Ascending aorta (tissue), 2 donors: ENCODE measurements at regions not wholly inside any gene's neighbourhood (a gene's known extent, or its start where the extent isn't known, plus 50 kb on each side); places are given as distances from the start of the nearest gene placed in this dataset.
A peak's percentile ranks its signal among the peaks of the same experiment; 100 is the strongest.
"Not testable (repeated sequence)": the region's sequence is repeated elsewhere in the genome, so short reads cannot be mapped to it uniquely, and the experiment has no call there.

Source experiments
- DNase-seq, 2 donors: peaks; one replicate each; pipeline ENCODE4 v3.0.0-alpha.2; 2019; ENCODE audit warnings: low spot score in 2 of 2
- H3K27ac ChIP-seq, 2 donors: fragments of 200-600 bp; sonication (generic); one replicate each; pipeline ENCODE4 v1.5.1; 2016 to 2017; ENCODE audit warnings: mild to moderate bottlenecking in 1 of 2
- H3K27me3 ChIP-seq: fragments of 200-600 bp; sonication (generic); one replicate; pipeline ENCODE4 v1.5.1; 2017
- H3K36me3 ChIP-seq, 2 donors: fragments of 200-600 bp; sonication (generic); one replicate each; pipeline ENCODE4 v1.5.1; 2016
- H3K4me1 ChIP-seq, 2 donors: fragments of 200-600 bp; sonication (generic); one replicate each; pipeline ENCODE4 v1.5.1; 2016 to 2017; ENCODE audit warnings: mild to moderate bottlenecking in 1 of 2
- H3K4me3 ChIP-seq, 2 donors: fragments of 200-600 bp; sonication (generic); one replicate each; pipeline ENCODE4 v1.5.1; 2016 to 2017; ENCODE audit warnings: mild to moderate bottlenecking in 1 of 2
- H3K9me3 ChIP-seq, 2 donors: fragments of 200-600 bp; sonication (generic); one replicate each; pipeline ENCODE4 v1.5.1; 2016
- intact Hi-C: fragments of 100-400 bp; cut with DNase I; formaldehyde crosslinking; loops from one replicate; pipeline ENCODE4 v1.15.1; 2023
- TF ChIP-seq, protein P1 (sequence below), 3 experiments: fragments of 200-600 bp in 2 of 3; fragments of 450-650 bp in 1 of 3; sonication (generic) in 2 of 3; IDR thresholded peaks; one replicate each; pipeline ENCODE4 v1.5.1; 2016 to 2019; ENCODE audit warnings: antibody characterized with exemption in 3 of 3, mild to moderate bottlenecking in 1 of 3, moderate library complexity in 1 of 3

DNA sequence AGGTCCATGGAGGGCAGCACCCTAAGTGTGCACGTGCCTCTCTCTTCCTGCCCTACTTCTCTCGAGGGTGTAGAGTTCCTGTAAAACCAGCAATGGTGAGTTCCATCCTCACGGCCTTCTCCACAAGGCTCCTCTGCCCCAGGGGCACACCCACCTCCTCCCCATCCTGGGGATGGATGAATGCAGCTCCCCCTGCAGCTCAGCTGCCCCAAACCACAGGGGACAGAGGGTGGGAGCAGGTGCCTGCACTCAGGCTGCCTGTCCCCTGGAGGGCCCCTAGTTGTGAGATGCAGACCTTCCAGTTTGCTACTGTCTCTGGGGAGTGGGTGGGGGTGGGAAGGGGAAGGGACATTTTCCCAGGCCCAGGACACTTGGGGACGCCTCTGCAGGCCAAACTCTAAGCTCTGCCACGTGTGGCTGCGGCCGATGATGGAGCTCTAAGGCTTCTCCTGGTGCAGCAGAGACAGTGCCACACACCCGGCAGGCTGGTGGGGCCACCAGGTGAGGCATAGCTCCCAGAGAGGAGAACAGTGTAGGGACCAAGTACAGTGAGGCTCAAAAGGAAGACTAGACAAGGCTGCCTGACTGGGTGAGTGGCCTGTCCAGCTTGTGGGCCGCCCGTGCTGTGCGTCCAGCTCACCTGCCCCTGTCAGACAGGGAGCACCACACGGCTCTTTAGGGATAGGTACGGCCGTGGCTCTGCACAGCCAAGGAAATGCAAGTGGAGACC is 540.9 kb downstream of the TBC1D22A start:
- intact Hi-C loops: no loop called here
- no peaks in the 10 kb centered on the region for H3K9me3 ChIP-seq
- H3K4me3 ChIP-seq: no peak overlapping the region
- no peaks in the 10 kb centered on the region for H3K4me1 ChIP-seq
- no peaks in the 10 kb centered on the region for H3K27me3 ChIP-seq
- TF ChIP-seq, protein P1, sequence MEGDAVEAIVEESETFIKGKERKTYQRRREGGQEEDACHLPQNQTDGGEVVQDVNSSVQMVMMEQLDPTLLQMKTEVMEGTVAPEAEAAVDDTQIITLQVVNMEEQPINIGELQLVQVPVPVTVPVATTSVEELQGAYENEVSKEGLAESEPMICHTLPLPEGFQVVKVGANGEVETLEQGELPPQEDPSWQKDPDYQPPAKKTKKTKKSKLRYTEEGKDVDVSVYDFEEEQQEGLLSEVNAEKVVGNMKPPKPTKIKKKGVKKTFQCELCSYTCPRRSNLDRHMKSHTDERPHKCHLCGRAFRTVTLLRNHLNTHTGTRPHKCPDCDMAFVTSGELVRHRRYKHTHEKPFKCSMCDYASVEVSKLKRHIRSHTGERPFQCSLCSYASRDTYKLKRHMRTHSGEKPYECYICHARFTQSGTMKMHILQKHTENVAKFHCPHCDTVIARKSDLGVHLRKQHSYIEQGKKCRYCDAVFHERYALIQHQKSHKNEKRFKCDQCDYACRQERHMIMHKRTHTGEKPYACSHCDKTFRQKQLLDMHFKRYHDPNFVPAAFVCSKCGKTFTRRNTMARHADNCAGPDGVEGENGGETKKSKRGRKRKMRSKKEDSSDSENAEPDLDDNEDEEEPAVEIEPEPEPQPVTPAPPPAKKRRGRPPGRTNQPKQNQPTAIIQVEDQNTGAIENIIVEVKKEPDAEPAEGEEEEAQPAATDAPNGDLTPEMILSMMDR (IDR thresholded peaks at IDR 0.05): no peak
- no peak overlapping the region for H3K27ac ChIP-seq
- H3K36me3 ChIP-seq: no peaks in the 10 kb centered on the region
- no peak for DNase-seq

DNA sequence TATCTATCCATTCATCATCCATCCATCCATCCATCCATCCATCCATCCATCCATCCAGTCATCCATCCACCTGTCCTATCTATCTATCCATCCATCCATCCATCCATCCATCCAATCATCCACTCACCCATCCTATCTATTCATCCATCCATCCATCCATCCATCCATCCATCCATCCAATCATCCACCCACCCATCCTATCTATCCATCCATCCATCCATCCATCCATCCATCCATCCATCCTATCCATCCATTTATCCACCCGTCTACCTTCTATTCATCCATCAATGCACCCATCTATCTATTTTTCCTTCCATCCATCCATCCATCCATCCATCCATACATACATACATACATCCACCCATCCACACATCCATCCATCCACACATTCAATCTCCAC is 540.1 kb downstream of the TBC1D22A start:
- H3K36me3 ChIP-seq, H3K27ac ChIP-seq, H3K9me3 ChIP-seq, intact Hi-C loops, H3K4me1 ChIP-seq, DNase-seq, H3K27me3 ChIP-seq, H3K4me3 ChIP-seq: not testable (repeated sequence)

DNA sequence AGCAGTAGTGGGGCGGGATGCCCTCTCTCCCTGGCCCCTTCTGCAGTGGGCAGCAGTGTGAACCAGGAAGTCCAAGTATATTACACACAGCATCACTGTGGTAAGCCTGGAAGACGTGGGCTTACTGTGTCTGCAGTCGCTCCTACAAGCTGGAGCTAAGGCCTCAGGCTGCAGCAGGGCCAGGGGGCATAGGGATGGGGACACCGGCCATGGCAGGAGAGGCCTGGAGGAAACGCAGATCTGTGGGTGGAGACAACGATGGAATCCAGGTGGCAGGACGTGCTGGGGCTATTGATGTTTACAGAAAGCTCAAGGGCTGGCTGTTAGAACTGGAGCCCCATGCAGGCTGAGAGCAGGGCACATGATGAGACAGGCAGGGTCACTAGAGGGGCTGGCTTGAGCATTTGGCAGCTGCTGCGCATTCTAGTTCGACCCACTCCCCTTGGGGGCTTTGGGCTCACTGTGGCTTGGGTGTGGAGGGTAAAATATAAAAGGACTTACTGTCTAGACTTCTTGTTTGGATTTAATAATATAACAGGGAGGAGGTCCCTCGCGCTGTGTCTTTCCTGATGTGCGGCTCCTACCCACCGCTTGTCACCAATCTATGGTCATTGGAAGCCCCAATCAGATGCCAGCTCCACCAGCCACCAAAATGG is 539.5 kb downstream of the TBC1D22A start:
- H3K27ac ChIP-seq: no peak overlapping the region
- no peak overlapping the region for H3K4me3 ChIP-seq
- H3K36me3 ChIP-seq: no peaks in the 10 kb centered on the region
- no peaks in the 10 kb centered on the region for H3K9me3 ChIP-seq
- no peaks in the 10 kb centered on the region for H3K4me1 ChIP-seq
- no peaks in the 10 kb centered on the region for H3K27me3 ChIP-seq
- intact Hi-C loops: no loop called here
- TF ChIP-seq, protein P1 (IDR thresholded peaks at IDR 0.05): no peak
- peak in 1 of 2 donors; percentile 54 for DNase-seq

DNA sequence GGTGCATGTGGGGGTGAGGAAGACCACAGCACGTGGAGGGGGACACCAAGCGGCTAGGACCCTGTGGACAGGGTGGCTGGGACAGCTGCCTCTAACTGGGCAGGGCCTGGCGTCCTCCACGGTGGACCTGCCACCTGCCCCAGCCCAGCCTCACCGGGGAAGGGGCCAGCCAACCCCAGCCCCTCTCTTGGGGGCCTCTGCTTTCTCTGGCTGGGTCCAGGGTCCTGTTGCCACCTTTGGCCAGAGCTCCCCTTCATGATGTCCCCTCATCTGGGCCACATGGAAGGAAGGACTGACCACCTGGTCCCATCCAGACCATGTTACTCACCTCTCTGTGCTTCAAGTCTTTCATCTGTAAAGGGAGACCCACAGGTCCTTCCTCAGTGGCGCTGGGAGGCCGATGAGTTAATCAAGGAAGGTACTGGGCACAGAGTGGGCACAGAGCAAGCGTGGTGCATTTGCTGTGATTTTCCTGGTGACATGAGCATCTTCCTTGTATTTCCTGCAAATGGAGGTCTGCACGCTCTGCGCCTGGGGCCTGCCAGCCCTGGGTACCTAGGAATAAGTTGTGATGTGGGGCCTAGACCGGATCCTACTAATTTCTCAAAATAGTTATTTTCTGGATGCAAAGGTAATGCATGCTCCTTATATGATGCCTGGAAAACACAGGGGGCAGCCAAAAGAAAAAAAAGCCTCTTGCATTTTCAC is 538.4 kb downstream of the TBC1D22A start:
- Histone ChIP-seq H3K9me3 (no peaks in the 10 kb centered on the region), H3K27me3 (no peaks in the 10 kb centered on the region), H3K4me1 (no peaks in the 10 kb centered on the region), H3K36me3 (no peaks in the 10 kb centered on the region), H3K4me3 (no peak overlapping the region), H3K27ac (no peak overlapping the region)
- TF ChIP-seq, protein P1 (IDR thresholded peaks at IDR 0.05): no peak
- peak in 1 of 2 donors; percentile 7 for DNase-seq
- intact Hi-C loops: no loop called here

DNA sequence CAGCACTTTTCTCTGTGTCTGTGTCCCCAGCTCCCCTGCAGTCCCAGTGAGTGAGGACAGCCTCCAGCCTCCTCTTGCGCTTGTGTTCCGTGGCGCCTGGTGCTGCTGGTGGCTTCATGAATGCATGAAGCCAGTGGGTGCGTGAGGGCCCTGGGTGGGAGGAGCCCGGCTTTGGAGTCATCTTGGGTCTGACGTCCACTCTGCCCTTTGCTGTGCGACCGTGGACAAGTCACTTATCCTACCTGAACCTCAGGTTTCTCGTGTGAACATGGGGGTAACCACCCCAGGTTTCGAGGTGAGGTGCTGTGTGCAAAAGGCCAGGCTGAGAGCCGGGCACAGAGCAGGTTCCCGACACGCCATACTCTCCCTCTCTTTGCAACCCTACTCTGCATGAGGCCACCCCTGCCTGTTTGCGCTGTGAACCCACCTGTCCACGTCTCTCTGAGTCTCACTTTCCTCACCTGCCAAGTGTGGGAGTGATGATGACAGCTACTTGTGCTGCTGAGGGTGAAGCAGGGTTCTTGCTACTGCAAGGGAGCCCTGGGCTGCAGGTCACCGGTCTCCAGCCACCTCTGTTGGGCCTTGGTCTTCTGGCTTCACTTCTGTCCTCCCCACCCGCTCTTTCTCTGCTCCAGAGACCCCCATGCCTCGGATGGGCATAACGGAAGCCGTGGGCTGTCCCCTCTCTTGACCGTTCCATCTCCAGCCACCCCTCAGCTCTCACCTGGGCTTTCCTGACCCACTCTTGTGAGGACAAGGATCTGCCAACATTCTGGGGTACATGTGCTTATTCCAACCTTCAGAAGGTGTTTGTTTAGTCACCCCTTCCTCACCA is 537.6 kb downstream of the TBC1D22A start:
- TF ChIP-seq, protein P1 (IDR thresholded peaks at IDR 0.05): no peak
- Histone ChIP-seq H3K4me3 (no peak overlapping the region), H3K27ac (no peak overlapping the region), H3K27me3 (no peaks in the 10 kb centered on the region), H3K36me3 (no peaks in the 10 kb centered on the region), H3K9me3 (no peaks in the 10 kb centered on the region), H3K4me1 (no peaks in the 10 kb centered on the region)
- peak in 1 of 2 donors; percentile 33 for DNase-seq
- intact Hi-C loops: no loop called here
